HG03060 (cell line): ENCODE measurements at regions not wholly inside any gene's neighbourhood (a gene's known extent, or its start where the extent isn't known, plus 50 kb on each side); places are given as distances from the start of the nearest gene placed in this dataset.

Experiments
- ATAC-seq: cut with Tn5 transposase; IDR thresholded peaks from one replicate; pipeline ENCODE4 v1.9.1; 2021; ENCODE audit warnings: low read depth, moderate number of reproducible peaks; ENCODE audit not compliant: unreplicated experiment

DNA sequence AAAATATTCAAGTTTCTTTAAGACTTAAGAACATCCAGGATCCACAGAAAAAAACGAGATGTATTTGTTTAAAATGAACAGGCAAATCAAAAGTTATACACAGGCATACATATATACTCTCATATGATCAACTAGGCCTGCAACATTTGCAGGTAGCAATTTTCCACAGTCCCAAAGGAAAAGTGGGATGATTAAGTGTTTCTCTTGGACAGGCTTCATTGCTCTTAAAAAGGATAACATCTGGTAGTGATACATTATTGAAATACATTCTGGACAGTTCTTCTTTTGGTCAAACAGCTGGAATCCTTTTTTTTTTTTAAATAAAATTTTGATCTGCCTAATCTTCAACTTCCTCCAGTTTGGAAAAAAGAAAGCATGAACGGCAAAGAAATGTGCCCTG is 114.8 kb upstream of the TDRD3 start:
- ATAC-seq = no peak

DNA sequence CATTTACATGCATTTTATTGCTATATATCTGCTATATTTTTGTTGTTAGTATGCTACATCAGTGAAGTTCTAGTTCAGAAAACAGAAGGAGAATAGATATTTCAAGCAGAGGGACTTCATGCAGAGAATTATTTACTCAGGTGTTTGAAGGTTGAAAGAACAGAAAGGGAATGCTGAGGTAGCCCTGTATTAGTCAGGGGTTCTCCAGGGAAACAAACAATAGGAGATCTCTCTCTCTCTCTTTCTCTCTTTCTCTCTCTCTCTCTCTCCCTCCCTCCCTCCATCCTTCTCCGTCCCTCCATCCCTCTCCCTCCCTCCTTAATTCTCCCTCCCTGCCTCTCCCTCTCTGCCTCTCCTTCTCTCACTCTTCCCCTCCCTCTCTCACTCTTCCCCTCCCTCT is 114.3 kb upstream of the TDRD3 start:
- no peak for ATAC-seq

DNA sequence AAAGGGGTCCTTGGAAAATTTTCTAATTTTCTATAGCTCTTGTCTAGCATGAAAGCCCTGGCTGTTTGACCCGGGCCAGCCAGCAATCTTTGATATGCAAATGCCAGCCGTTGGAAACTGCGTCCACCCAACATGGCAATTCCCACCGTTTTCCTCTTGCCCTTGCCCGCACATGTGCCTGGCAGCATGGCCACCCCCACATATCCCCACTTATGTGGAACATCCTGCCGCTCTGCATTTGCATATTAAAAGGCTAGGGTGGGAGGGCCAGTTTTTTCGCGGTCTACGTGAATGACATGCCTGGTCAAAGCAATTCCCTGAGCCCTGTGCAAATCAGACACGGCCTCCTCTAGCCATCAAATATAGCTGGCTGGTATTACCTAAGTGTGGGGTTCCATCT is 110.3 kb upstream of the TDRD3 start:
- ATAC-seq = no peak

DNA sequence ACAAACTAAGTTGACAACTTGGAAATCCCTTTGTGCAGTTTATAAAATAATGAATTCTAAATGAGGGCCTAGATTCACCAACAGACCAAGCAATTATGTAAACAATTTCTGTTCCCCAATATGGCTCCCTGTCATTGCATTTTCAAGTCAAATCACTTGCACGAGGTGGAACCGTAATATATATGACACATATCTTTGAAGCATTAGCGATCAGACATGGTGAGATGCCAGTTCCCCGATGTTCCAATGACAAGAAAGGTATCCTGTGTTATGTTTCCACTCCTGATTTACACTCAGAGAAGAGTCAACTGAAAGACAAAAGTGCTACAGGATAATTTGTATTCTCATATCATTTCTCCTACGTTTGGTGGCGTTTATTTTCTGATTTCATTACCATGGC is 108.5 kb upstream of the TDRD3 start:
- no peak for ATAC-seq

DNA sequence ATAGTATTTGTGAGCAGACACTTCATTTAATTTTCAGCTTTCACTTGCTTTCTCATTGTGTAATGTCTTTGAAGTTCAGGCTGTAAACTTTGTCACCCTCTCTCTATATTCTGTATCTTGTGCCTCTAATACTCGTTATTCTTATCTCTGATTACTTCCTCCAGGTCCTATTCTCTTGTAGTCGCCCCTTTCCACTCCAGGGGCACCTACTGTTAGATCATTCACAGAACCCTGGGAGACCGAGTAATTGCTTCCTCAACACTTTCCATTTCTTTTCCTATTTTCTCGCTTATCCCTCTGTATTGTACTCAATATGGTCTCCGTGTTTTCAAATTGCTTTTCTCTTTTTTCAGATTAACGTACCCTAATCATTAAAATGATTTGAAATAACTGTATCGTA is 93.9 kb upstream of the TDRD3 start:
- no peak for ATAC-seq

DNA sequence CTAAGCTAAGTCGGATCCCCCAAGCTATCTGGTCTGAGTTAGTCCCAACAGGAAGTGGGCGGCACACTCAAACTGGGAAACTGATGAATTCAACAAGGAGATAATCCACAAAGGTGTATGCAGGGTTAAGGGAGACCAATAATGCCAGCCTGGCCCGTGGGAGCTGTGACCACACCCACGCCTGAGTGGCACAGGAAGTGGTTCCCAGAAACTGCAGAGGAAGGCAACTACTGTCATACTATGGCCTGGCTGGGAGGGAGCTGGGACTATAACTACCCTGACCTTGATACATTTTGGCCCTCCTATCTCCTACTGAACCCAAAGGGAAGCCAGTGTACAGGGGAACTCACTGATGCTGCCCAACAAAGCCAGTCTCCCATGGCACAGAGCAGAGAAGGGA is 85.5 kb upstream of the TDRD3 start:
- no peak for ATAC-seq

DNA sequence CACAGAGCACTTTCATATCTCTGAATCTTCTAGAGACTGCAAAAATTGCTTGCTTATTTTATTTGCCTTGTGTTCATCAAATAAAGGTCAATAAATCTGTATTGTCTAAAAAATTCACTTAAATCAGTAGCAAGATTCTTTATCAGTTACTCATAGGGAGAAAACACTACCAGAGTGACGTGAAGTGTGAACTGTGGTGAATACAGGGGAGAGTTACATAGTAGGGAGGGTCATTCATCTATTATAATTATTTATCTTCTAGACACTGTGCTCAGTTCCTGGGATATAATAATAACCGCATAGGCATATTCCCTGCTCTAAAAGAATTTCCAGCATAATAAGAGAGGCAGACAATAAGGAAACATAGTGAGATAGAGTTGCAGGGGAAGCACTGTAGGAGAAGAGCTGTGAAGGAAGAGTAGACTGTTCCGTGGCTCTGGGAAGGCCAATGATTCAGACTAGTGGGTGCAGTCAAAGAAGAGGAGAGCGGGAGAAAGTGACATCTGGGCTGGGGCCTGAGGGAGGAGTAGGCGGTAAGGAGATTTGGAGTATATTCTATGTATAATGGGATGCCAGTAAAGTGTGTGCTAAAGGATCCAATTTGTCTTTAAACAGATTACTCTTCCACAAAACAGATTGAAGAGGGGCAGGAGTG is 84.0 kb upstream of the TDRD3 start:
- ATAC-seq = no peak

DNA sequence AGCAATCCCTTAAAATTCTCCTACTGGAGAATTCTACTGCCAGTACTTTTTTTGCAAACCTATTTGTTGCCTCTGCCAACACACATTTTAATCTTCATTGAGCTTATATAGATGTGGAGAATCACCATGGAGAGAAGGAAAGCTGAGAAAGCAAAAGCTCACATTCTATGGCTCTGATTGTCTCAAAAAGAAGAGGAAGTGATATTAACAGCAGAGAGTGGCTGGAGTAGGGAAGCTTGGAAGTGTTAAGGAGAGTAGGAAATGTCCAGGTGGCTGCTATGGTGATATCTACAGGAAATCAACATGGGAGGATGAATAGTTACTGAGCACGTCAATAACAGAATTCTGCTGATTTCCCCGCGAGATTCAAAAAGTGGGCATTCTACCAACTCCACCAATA is 78.8 kb upstream of the TDRD3 start:
- no peak for ATAC-seq

DNA sequence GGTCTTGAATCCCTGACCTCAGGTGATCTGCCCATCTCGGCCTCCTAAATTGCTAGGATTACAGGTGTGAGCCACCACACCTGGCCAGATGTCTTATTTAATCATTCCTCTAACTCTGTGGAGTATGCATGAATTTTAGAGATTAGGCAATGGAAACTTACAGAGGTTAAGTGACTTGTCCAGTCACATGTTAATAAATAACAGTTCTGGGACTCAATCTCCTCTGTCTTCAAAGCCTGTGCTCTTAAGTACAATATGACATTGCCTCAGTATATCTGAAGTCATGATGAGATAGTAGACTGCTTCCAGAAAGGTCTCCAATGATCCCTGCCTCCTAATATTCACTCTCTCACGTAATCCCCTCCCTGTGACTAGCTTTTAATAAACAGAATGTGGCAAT is 72.9 kb upstream of the TDRD3 start:
- no peak for ATAC-seq

DNA sequence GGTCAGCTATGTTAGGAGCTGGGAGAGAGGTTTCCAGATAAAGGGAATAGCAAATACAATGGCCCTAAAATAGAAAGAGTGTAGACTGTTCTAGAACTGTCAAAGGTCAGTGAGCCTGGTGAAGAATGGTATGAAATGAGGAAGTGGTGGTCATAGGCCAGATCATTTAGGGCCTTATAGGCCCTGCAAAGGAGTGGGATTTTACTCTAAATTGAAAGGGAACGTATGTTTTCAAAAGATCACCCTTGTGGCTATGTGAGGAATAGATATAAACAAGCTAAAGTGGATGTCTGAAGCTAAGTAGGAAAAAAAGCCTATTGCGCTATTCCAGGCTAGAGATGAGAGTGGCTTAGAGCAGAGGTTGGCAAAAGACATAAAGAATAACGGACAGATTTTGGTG is 70.7 kb upstream of the TDRD3 start:
- ATAC-seq = no peak

DNA sequence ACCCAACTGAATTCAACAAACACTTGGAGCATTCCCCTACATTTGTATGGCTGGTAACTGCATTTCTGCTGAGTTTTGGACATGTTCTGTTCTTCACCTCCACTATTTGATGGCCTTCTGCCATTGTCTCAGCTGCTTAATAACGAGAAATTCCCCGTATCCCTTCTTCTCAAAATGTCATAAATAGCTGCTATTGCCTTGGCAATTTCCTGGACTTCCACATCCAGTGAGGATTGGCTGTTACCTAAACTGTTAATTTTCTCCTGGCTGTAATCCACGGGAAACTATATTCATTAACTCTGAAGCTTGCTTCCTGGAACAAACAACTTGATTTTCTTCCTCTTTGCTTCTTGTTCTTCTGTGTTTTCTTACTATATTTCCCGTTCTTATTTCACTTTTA is 69.5 kb upstream of the TDRD3 start:
- ATAC-seq = no peak

DNA sequence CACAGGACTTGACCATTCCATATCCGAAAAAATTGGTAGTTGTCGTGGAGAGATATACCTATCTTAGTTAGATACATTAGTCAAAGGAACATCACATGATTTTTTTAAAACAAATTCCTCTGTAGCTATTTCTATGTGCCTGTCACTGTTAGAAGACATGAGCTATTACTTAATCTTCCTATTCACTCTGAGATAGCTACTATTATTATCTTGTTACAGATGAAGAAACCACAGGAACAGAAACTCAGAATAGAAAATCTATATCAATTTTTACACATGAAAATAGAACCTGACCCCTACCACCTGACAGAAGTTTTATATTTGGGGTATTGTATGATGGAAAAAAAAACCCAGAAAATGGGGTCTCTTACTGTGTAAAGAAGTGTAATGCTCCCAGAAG is 68.9 kb upstream of the TDRD3 start:
- no peak for ATAC-seq

DNA sequence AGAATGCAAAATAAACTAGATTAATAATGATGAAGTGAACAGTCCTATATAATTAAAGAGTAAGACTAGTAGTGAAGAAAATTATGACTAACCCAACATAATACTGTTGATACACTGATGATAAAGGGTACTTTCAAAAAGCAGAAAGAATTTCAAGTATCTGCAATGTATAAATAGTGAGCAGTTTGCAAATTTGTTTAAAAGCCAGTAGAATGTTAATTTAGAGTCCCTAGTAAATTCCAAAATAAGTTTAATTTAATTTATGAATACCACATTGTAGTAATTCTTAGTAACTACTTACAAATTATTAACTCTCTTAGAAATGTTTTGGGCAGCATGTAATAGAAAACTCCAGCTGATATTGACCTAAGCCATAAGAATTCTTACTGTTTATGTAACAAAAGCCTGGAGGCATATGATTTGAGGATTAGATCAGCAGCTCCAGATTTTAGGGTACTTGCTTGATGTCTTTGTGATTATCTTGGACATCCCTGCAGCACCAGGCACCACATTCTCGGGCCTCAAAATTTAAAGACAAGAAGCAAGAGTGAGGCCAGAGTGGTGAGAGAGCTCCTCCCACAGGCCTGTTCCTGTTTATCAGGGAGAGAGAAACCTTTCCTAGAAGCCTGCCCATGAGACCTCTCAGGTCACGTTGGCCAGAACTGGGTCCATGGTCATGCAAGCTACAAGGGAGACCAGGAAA is 67.6 kb upstream of the TDRD3 start:
- no peak for ATAC-seq

DNA sequence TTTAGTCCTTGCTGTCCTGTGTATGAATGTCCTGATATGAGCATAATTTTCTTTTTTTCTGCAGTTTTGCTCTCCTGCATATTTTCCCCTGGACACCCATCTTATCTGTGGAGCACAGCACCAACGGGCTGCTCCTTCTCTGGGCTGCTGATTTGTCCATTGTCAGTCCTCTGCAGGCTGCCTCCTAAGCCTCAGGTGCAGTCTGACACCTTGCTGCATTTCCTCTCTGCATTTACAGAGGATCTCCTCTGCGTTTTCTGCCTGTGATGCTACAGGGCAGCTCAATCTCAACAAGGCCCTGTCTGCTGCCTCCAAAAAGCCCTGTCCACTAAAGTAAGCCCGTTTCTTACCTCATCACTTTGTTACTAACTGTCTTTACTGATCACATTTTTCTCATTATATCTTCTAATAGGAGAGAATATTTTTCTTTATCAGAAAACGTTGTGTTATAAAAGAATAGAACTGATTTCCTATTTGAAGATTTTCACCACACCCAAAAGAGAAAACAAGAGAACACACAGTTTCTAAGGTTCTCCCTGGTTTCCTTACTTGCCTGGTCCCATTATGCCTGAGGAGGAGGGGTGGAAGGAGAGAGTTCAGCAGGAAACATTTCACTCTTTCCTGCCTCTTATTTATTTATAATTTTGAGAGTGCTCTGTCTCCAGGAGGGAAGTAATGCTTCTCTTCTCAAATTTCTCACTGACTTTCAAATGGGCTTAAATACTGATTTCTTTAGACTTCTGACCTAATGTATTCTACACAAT is 65.6 kb upstream of the TDRD3 start:
- no peak for ATAC-seq

DNA sequence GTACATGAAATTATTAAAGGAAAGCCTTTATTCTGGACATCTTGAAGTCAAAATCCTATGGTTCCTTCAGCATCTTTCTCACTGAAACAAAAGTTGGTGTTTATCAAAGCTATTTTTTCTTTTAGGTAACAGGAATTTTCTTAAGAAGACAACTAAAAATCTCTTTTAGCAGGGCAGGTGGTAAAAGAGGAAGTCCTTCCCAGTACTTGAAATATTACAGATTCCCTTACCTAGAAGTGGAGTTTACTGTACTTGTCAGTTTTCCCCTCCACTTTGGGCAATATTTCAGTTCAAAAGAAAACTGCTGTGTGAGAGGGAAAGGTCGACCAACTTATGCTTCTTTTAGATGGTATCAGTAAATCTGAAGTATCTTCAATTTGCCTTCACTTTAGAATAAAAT is 64.3 kb upstream of the TDRD3 start:
- no peak for ATAC-seq

DNA sequence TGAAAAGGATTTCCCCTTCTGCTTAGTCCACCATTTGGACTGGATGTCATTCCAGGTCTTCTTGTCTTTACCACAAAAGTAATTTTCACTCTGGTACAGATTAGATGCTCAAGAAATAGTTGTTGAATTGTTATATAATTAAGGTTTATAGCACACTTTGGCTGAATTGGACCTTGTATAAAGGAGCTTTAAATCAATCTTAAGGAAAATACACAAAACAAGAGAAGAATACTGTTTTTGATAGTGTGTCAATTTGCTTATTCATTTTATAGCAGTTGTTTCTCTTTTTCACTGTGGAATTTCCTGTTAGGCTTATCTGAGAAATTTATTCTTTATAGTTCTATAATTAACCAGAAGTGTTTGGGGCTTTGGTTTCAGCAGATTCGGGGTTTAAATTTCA is 62.7 kb upstream of the TDRD3 start:
- ATAC-seq = no peak

DNA sequence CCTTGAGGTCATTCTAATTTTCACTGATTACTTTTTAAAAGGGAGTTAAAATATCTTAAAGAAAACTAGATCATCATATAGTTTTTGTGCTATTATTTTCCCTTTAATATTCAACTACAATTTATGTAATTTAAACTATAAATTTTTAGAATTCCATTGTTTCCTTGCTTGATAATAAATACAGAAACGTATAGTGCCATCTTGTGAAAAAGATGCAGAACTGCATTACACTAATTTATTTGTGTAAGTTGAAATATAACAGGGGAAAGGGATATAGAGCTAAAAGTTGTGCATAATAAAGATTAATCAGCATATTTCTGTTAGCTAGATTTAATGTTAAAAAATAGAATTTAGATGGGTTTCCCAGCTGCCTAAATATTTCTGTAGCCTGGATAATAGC is 61.5 kb upstream of the TDRD3 start:
- no peak for ATAC-seq

DNA sequence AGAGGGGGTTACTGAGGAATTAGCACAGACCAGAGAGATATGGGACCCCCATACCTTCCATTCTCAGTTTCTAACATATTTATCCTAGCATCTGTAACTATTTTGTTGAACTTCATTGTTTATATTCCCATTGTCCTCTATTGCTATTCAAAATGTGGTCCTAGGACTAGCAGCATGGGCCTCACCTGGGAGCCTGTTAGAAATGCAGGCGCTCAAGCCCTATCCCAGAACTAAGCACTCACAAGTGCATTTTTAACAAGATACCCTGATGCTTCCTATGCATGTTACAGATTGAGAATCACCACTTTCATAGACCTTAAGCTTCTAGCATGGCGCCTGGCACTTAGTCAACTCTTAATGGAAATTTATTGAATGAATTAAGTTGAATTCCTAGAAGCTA is 58.3 kb upstream of the TDRD3 start:
- no peak for ATAC-seq

DNA sequence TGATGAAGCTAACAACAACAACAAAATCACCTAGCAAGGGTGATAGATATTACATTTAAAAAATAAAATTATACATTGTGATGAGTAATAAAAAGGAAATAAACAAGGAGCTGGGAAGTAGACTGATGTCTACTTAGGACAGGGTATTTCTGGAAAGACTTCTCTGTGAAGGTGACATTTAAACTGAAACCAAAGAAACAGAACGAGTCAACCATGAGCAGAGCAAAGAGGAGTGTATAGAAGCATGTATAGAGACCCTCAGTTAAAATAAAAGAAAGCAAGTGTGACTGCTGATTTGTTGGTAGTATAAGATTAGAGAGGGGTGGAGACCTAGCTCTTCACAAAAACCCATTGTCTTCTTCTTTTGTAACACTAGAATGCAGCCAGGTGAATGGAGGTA is 53.0 kb upstream of the TDRD3 start:
- no peak for ATAC-seq

DNA sequence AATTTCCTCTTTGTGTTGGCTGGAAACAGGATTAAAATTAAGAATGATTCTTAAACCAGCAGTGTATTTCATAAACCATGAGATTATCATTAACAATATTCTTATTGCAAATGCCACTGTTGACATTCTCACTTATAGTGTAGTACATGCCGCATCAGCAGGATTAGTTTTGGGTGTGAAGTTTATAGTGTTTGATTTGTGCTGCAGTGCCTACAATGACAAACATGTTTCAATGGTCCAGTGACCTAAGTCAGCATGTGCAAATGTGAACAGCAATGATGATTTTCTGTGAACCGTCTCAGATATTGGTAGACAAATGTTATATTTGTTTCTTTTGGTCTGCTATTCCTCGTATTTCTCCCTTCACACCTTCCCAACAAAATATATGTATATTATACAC is 49.8 kb upstream of the TDRD3 start:
- ATAC-seq = no peak
